ENCODE measurements at regions not wholly inside any gene's neighbourhood (a gene's known extent, or its start where the extent isn't known, plus 50 kb on each side); places are given as distances from the start of the nearest gene placed in this dataset.

GRCh38 chr1:101154547-101154946 is 82.3 kb upstream of the S1PR1 start:
- ChIA-PET POLR2A (no interaction called here), CTCF (no interaction called here)
- no peak overlapping the region for H3K4me3 ChIP-seq (ENCODE audit: low read depth, low read length)

GRCh38 chr1:101153692-101154091 is 83.1 kb upstream of the S1PR1 start:
- ChIA-PET CTCF (interaction anchor here (0.7 to 0.8 kb wide), 2 partner anchors 14 to 137 kb away, joined by 3 to 4 read pairs; no protein-coding TSS in a partner anchor), POLR2A (no interaction called here)
- Histone ChIP-seq H3K4me3 (ENCODE audit: low read depth, low read length) (no peak overlapping the region), H3K27ac (ENCODE audit: extremely low read depth, low read depth, low read length) (no peak overlapping the region), H3K4me1 (ENCODE audit: control insufficient read depth, insufficient read depth, low read length) (no peaks in the 10 kb centered on the region; the same call in 1 of the 2 replicates), H3K36me3 (ENCODE audit: control insufficient read depth in 2 of 2, insufficient read depth in 1 of 2, low read length in 2 of 2) (no peaks in the 10 kb centered on the region), H3K9me3 (ENCODE audit: control insufficient read depth, insufficient read depth, low read depth, low read length) (no peaks in the 10 kb centered on the region)
- TF ChIP-seq GLIS2 (tag by site-specific recombination; IDR thresholded peaks at IDR 0.05), result no peak

More at GRCh38 chr1:101154547-101154946, 82.3 kb upstream of the S1PR1 start:
- TF ChIP-seq ZNF223 (tag by site-specific recombination; IDR thresholded peaks at IDR 0.05), result no peak
- TF ChIP-seq ZNF280D (tag by site-specific recombination; IDR thresholded peaks at IDR 0.05), result no peak
- TF ChIP-seq ZNF747 (tag by site-specific recombination; IDR thresholded peaks at IDR 0.05), result no peak
- TF ChIP-seq YY1 (tag by site-specific recombination; IDR thresholded peaks at IDR 0.05), result no peak
- no peak for TF ChIP-seq ZNF623 (tag by site-specific recombination; IDR thresholded peaks at IDR 0.05)
- TF ChIP-seq, protein P1, sequence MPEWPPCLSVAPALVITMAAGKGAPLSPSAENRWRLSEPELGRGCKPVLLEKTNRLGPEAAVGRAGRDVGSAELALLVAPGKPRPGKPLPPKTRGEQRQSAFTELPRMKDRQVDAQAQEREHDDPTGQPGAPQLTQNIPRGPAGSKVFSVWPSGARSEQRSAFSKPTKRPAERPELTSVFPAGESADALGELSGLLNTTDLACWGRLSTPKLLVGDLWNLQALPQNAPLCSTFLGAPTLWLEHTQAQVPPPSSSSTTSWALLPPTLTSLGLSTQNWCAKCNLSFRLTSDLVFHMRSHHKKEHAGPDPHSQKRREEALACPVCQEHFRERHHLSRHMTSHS (tag by site-specific recombination; IDR thresholded peaks at IDR 0.05), result no peak
- no peak for TF ChIP-seq ZXDB (tag by site-specific recombination; IDR thresholded peaks at IDR 0.05)
- no peak for TF ChIP-seq KLF1 (tag by site-specific recombination; IDR thresholded peaks at IDR 0.05)
- TF ChIP-seq ZNF707 (tag by site-specific recombination; IDR thresholded peaks at IDR 0.05), result no peak
- no peak for TF ChIP-seq ZNF664 (tag by site-specific recombination; IDR thresholded peaks at IDR 0.05)
- no peak for TF ChIP-seq ZNF473 (tag by site-specific recombination; IDR thresholded peaks at IDR 0.05)
- TF ChIP-seq ZNF132 (tag by site-specific recombination; IDR thresholded peaks at IDR 0.05; ENCODE audit: borderline replicate concordance), result no peak
- TF ChIP-seq, protein P2, sequence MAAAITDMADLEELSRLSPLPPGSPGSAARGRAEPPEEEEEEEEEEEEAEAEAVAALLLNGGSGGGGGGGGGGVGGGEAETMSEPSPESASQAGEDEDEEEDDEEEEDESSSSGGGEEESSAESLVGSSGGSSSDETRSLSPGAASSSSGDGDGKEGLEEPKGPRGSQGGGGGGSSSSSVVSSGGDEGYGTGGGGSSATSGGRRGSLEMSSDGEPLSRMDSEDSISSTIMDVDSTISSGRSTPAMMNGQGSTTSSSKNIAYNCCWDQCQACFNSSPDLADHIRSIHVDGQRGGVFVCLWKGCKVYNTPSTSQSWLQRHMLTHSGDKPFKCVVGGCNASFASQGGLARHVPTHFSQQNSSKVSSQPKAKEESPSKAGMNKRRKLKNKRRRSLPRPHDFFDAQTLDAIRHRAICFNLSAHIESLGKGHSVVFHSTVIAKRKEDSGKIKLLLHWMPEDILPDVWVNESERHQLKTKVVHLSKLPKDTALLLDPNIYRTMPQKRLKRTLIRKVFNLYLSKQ (tag by site-specific recombination; IDR thresholded peaks at IDR 0.05; ENCODE audit: borderline replicate concordance), result no peak
- TF ChIP-seq ZNF324 (tag by site-specific recombination; IDR thresholded peaks at IDR 0.05), result no peak
- TF ChIP-seq, protein P3, sequence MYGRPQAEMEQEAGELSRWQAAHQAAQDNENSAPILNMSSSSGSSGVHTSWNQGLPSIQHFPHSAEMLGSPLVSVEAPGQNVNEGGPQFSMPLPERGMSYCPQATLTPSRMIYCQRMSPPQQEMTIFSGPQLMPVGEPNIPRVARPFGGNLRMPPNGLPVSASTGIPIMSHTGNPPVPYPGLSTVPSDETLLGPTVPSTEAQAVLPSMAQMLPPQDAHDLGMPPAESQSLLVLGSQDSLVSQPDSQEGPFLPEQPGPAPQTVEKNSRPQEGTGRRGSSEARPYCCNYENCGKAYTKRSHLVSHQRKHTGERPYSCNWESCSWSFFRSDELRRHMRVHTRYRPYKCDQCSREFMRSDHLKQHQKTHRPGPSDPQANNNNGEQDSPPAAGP (tag by site-specific recombination; IDR thresholded peaks at IDR 0.05), result no peak
- TF ChIP-seq ZNF221 (tag by site-specific recombination; IDR thresholded peaks at IDR 0.05; ENCODE audit: borderline replicate concordance), result no peak
- Histone ChIP-seq H3K36me3 (ENCODE audit: control insufficient read depth in 2 of 2, insufficient read depth in 1 of 2, low read length in 2 of 2) (no peaks in the 10 kb centered on the region), H3K9me3 (ENCODE audit: control insufficient read depth, insufficient read depth, low read depth, low read length) (no peaks in the 10 kb centered on the region), H3K27ac (ENCODE audit: extremely low read depth, low read depth, low read length) (no peak overlapping the region), H3K4me1 (ENCODE audit: control insufficient read depth, insufficient read depth, low read length) (no peaks in the 10 kb centered on the region)

Measured in HEK293 (cell line).